NCI-H2227 treated with DMSO at 0.1 percent for 48 hours (cell line): ENCODE measurements at regions not wholly inside any gene's neighbourhood (a gene's known extent, or its start where the extent isn't known, plus 50 kb on each side); places are given as distances from the start of the nearest gene placed in this dataset.
"Not testable (repeated sequence)": the region's sequence is repeated elsewhere in the genome, so short reads cannot be mapped to it uniquely, and the experiment has no call there.

Experiments
- DNase-seq: peaks from one replicate; lab custom pipeline; 2025; lab: John Stamatoyannopoulos, UW

DNA sequence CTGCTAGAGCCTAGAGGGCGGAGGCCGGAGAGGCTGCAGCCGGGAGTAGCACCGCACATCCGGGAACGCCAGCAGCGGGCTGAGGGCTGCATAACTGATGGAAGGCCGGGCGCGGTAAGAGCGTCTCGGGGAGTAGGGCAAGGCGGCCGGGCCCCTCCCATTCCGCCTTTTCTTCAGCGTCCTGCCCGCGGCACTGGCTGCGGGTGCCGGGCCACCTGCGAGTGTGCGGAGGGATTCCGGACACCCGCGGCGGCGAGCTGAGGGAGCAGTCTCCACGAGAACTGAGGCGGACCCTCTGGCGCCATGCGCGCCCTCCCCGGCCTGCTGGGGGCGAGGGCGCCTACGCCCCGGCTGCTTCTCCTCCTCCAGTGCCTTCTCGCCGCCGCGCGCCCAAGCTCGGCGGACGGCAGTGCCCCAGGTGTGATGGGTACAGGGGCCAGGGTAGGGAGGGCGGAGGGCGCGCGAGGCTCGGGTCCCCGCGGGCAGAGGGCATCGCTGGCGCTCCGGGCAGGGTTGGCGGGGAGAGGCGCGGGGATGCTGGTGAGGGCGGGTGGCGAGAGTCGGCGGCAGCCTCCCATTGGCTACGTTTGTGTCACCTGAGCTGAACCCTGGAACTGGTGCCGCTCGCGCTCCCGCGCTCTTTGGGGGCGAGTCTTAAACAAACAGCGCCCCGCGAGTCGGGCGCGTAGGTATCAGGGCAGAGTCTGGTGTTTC lies 334.4 kb downstream of the SRGAP2C start:
- DNase-seq = peak; percentile 71

DNA sequence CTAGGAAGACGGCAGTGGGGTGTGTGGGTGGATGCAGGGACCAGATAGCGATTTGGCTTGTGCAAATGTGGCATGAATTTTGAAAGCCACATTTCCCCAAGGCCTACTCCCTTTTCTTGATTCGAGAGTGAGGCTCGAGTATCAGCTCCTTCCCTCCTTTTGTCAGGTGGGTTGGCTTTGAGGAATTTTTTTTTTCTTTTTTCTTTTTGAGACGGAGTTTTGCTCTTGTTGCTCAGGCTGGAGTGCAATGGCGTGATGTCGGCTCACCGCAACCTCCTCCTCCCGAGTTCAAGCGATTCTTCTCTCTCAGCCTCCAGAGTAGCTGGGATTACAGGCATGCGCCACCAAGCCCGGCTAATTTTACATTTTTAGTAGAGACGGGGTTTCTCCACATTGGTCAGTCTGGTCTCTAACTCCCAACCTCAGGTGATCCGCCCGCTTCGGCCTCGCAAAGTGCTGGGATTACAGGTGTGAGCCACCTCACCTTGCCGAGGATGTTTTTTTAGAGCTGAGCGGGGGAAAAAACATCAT lies 335.0 kb downstream of the SRGAP2C start:
- DNase-seq = not testable (repeated sequence)

DNA sequence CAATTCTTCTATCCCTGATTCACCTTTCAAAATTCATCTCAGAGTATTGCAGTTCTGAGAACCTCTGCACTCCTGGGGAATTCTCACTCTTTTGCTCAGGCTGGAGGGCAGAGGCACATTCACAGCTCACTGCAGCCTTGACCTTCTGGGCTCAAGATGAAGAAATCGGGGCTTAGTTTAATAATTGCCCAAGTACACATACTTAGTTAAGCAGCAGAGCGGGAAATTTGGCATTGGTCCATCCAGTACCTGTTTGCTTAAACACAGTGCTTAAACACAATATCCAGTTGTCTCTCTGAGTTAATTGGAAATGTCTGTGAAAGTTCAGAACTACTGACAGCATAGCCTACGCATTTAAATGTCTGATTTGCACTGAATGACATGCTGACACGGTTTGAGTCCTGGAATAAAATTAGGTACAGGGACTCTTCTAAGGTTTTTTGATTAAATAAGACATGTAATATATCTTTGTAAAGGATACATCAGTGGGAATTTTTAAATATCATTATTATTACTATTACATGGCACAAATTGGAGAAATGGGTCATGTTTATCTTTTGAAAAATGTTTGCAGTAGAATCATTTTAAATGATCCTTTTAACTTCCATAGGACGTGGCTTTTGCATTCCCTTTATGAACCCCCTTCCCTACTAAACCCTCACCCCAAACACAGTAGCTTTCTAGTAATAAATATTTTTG lies 337.4 kb downstream of the SRGAP2C start:
- no peak for DNase-seq

DNA sequence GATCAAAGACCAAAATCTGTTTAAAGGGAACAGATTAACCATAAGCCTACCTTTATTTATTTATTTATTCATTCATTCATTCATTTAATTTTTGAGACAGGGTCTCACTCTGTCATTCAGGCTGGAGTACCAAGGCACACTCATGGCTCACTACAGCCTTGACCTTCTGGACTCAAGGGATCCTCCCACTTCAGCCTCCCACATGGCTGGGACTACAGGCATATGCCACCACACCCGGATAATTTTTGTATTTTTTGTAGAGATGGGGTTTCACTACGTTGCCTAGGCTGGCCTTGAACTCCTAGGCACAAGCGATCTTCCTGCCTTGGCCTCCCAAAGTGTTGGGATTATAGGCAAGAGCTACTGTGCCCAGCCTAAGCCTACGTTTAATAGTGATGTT lies 338.3 kb downstream of the SRGAP2C start:
- not testable (repeated sequence) for DNase-seq

DNA sequence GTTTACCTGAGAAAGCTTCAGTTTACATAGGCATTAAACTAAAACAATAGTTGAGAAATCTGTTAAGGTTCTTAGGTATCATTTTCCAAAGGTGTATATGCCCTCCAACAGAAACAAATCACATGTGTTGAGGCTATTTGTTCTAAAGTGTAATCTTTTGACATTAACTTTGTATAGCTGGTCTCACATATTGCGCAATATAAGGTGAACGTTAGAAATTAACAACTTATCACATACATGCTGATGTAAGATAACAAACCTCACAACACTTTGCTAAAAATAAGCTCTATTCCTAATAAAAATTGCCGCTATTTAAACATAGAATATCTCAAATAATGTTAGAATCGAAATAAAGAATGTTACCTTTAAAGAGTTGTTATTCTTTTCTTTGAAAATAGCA lies 340.6 kb downstream of the SRGAP2C start:
- DNase-seq = no peak

DNA sequence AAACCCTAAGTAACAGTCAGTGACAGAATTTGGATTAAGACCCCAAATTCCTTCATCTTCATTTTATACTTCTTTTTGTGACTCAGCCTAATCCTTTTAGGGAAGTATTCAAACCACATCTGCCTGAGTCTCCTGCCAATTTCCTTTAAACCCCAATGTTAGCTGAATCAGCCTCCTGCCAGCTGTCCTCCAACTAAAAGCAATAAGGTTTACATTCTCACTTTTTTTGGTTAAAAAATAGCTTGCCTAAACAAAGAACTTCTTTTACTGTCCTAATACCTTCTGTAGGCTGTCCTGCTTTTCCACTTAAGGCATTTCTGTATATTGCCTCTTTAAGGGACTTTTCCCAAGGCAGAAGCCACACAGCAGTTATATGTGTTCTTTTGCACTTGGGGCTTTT lies 344.2 kb downstream of the SRGAP2C start:
- not testable (repeated sequence) for DNase-seq

DNA sequence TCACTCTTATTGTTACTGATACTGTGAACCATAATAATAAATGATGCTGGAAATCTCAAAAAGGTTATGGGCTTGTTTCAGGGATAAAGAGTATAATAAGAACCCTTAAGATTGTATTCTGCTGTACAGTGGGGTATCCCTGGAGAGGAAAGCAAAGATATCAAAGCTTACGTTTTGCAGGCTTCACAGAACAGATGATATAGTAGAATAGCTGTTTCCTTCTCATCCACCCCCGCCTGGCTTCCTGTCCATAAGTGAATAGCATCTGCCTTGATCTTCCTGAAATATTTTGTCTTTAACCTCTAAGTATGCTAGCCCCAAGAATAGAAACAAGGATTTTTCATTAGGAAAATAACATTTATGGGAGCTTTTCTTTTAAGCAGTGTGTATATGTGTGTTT lies 345.3 kb downstream of the SRGAP2C start:
- DNase-seq = not testable (repeated sequence)

DNA sequence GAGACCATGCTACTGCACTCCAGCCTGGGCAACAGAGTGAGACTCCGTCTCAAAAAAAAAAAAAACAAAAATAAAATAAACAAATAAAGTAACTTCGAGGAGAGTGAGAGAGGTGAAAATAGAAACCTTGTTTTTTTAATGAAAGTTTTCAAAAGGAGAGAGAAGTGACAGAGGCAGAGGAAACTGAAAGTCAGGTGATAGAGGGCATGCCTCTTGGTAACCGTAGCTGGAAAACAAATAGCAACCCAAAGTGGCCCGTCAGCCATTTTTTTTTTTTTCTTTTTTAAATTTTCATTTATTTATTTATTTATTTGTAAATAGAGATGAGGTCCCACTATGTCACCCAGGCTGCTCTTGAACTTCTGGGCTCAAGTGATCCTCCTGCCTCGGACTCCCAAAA lies 347.0 kb downstream of the SRGAP2C start:
- not testable (repeated sequence) for DNase-seq

DNA sequence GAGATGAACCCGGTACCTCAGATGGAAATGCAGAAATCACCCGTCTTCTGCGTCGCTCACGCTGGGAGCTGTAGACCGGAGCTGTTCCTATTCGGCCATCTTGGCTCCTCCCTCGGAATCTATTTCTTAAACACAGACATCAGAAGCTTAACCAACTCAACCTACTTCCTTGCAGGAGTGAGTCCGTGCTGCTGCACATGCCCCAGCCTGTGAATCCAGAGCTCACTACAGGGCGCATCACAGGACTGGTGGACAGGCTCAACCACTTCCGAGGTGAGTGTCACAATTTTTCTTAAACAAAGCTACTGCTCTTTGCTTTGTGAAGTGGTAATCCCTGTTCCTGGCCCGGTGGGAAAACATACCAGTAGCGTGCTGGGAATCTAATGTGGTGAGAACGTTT lies 353.4 kb downstream of the SRGAP2C start:
- DNase-seq = peak; percentile 35

DNA sequence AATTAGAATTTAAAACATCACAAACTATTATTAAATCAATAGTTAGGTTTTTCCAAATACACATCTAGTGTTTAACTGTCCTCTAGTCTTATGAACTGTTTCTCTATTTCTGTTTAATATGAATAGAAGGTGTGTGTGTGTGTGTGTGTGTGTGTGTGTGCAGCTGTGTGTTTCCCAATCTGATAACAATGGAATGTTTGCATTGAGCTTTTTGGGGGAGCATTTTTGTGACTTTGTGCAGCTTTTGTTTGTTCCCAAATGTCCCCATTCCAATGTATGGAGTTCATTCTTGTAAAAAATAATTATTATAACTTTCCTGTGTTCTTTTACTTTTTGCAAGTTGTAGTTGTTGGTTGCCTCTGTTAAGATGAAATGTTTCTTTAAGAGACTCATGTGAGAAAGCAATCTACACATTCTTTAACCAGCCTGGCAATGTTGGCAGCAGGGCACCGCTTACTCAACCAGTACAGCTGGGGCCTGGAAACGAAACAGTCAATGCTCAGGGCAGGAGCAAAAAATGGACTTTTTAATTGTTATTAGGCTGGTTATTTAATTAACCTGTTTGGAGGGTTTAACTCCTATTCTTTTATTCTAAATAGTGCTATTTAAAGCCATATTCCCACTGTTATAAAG lies 354.3 kb downstream of the SRGAP2C start:
- DNase-seq = no peak

DNA sequence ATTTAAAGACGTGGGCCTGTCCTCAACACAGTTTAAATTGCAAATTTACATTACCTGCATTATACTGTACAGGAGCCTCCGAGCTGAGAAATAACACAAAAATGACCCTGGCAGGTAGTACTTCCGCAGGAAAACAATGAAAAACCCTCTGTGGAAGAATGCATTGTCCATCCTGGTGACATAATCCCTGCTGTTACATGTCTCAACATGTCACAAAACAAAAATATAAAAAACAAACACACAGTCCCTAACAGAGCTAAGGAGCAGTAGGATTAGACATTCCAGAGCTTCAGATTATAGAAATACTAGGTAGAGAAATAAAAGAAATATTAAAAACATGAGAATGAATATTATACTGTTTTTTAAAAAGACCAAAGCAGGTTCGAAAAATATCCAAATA lies 359.2 kb downstream of the SRGAP2C start:
- not testable (repeated sequence) for DNase-seq

DNA sequence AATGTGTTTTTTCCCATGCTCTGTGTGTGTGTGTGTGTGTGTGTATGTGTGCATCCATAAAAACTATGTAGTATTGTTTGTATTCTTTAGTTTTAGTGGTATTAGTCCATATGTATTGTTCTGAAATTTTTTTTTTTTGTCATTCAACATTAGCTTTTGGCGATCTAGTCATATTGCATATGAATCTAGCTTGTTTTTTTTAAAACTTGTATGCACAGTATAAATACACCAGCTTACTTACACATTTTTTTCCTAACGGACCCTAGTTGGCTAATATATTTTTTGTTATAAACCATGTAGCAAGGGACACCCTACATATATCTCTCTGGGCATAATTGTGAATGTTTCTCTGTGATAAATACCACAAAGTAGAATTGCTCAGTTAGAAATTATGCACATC lies 359.7 kb downstream of the SRGAP2C start:
- no peak for DNase-seq

DNA sequence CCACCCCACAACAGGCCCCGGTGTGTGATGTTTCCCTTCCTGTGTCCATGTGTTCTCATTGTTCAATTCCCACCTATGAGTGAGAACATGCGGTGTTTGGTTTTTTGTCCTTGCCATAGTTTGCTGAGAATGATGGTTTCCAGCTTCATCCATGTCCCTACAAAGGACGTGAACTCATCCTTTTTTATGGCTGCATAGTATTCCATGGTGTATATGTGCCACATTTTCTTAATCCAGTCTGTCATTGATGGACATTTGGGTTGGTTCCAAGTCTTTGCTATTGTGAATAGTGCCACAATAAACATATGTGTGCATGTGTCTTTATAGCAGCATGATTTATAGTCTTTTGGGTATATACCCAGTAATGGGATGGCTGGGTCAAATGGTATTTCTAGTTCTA lies 361.1 kb downstream of the SRGAP2C start:
- DNase-seq = not testable (repeated sequence)

DNA sequence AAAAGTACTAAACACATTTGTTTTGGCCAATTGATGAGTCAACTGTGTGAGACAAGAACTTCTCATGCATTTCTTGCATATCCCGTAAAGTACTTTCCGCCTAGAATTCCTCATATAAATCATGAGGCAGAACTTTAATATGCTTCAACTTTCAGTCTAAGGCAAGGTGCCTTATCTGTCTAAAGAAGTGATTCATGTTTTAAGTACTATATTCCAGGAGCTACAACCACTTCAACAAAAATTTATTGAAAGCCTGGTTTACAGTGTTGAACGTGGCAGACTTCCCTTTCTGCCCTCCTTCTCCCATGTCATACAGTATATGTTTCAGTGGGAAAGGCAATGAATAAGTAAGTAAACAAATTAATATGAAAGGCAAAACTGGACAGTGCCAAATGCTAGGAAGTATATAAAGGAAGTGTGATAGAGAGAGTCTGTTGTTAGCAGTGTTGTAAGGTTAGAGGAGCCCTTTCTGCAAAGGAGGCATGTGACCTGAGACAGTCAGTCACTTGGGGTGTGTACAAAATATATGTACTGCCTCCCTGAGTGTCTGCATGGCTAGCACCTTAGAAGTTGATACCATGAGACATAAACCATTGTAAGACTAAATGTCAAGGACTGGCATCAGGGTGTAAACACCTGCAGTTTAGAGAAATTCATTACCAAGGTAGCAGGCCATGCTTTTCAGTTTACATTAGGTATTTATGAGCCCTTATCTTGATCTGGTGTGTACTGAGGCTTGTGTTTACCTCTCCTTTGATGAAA lies 362.2 kb downstream of the SRGAP2C start:
- DNase-seq = no peak

DNA sequence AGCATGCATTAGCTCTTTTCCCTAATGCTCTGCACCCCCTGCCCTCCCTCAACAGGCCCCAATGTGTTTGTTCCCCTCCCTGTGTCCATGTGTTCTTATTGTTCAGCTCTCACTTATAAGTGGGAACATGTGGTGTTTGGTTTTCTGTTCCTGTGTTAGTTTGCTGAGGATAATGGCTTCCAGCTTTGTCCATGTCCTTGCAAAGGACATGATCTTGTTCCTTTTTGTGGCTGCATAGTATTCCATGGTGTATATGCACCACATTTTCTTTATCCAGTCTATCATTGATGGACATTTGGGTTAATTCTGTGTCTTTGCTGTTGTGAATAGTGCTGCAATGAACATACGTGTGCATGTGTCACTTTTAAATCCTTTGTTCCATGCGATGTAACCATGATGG lies 363.0 kb downstream of the SRGAP2C start:
- DNase-seq = not testable (repeated sequence)

DNA sequence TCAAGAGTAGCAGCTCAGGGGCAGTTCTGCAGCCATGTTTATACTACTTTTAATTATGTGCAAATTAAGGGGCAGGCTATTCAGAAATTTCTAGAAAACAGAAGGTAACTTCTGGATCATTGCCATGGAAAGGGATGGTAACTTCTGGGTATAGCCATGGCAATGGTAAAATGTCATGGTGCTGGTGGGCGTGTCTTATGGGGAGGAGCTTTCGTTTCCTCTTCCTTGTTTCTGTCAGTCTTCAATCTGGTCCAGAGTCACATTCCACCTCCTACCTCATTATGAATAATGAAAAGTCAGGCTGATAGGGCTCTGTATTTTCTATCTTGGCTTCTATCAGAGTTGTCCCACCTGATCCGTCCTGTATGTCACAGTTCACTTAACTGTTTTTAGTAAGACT lies 366.0 kb downstream of the SRGAP2C start:
- not testable (repeated sequence) for DNase-seq

DNA sequence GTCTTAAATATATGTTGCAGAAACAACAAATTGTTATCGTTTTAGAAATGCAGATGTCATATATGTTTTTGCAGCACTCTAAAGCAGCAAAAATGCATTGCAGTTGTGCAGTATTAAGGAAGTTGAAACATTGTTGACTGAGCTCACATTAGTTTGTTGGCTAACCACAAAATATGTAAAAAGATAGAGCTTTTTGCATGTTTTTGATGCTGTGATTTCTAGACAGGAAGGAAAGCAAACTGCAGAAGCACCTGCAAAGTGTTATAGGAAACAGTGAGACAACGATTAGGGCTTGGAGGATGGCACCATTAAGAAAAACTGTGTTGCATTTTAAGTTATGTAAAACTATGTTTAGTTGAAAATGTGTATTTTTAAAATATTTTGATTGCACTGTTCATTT lies 366.7 kb downstream of the SRGAP2C start:
- not testable (repeated sequence) for DNase-seq

DNA sequence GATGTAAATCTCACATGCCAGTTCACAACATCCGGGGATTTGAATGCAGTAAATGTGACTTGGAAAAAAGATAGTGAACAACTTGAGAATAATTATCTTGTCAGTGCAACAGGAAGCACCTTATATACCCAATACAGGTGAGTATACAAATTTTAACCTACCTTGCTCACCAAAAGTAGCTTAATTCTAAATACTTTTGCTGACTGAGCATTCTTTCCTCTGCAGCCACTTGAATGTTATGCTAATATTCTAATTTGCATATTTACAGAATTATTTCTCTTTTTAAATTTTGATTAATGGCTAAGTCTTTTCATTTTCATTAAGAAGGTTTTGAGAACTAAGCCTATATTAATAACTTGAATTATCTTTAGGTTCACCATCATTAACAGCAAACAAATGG lies 371.8 kb downstream of the SRGAP2C start:
- not testable (repeated sequence) for DNase-seq

DNA sequence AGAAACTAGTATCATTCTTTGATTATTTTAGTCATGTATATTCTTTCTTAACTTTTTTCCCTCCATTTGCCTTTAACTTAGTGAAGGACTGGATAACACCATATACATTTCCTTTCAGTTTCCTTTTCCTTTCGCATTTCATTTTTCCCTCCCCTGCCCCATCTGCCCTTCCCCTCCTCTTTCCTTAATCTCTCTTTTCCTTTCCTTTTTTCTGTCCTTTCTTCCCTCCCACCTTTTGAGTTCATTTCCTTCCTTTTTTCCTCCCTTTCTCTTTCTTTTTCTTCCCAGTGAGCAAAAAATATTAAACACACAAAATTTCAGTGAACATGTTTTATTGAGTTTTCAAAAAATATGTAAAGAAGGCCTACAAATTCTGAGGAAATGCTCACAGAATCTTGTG lies 373.3 kb downstream of the SRGAP2C start:
- DNase-seq = not testable (repeated sequence)

DNA sequence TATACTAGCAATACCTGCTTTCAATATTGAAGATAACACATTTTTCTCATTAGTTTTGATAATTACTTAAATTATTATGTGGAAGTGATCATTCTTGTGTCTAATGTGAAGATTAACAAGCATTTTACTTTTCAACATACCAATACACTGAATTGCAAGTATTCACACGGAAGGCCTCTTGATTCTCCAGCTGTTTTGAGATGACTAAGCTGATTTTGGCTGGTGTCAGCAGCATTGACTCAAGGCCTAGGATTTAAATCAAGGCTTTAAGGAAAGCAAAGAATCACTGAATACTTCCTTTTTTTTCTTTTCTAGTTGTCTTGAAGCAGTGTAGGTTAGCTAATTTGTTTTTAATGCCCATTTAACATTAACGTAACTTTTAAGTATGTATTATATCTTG lies 373.7 kb downstream of the SRGAP2C start:
- no peak for DNase-seq

DNA sequence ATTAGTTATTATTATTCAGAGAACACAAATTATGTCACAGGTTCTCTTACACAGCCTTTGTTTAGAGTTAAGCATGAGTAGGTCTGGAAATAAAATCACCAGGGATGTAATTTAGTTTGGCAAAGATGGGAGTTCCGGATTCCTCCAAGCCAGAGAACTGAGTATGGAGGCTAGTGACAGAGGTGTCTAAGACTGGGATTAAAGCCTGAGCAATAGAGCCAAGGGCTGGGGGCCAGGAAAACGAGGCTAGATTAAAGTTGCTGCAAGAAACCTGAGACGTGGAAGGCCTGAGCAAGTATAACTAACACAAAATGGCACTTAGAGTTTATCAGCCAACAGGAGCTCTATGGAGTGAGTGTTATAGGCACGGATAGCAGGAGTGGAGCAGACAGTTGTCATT lies 381.6 kb downstream of the SRGAP2C start:
- DNase-seq = no peak

DNA sequence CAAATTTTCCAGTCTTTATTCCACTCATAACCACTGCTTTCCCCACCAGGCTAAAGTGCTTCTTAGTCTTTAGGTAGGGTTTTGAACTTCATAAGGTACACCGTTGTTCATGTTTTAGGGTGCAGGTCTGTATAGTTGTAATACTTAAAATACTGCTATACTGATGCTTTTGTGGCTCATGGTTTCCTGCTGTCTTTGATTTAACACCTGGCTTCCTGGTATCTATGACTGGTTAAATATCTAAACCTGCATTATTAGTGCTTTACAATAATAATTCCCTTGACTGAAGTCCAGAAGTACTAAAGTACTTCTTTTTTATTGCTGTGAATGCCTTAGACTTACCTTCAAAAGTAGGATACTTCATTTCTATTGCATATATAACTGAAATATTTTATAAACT lies 384.7 kb downstream of the SRGAP2C start:
- DNase-seq = no peak
